Activated T-helper 2 cell treated with anti-CD3 and anti-CD28 coated beads, Interferon-gamma antibody, Interleukin-2, Interleukin-4, amounts not matched to agents 10 μg/mL and 5 μg/mL and 100 μg/mL, durations not matched to agents 14 hours and 24 hours and 36 hours (primary cell): ENCODE measurements at regions not wholly inside any gene's neighbourhood (a gene's known extent, or its start where the extent isn't known, plus 50 kb on each side); places are given as distances from the start of the nearest gene placed in this dataset.

Experiments used
- DNase-seq: peaks from one replicate; pipeline ENCODE4 v3.0.0; 2021; ENCODE audit warnings: low spot score
- H3K27ac Mint-ChIP-seq: one replicate; pipeline ENCODE4 v1.8.0; 2021; ENCODE audit warnings: mixed read lengths
- H3K27me3 Mint-ChIP-seq: one replicate; pipeline ENCODE4 v1.8.0; 2021; ENCODE audit warnings: low read depth, mixed read lengths
- H3K36me3 Mint-ChIP-seq: one replicate; pipeline ENCODE4 v1.8.0; 2021; ENCODE audit warnings: low read depth, mixed read lengths
- H3K4me1 Mint-ChIP-seq: one replicate; pipeline ENCODE4 v1.8.0; 2021; ENCODE audit warnings: low read depth, mixed read lengths
- H3K4me3 Mint-ChIP-seq: one replicate; pipeline ENCODE4 v1.8.0; 2021; ENCODE audit warnings: low read depth, mild to moderate bottlenecking, moderate library complexity, mixed read lengths
- H3K9me3 Mint-ChIP-seq: one replicate; pipeline ENCODE4 v1.8.0; 2021; ENCODE audit warnings: mixed read lengths
- intact Hi-C: fragments of 100-400 bp; cut with micrococcal nuclease; formaldehyde crosslinking; loops from one replicate; pipeline ENCODE4 v1.15.1; 2023

GRCh38 chr10:56585447-56586171, 224.6 kb upstream of the ZWINT start:
- Mint-ChIP-seq H3K4me3 (no peak overlapping the region), H3K4me1 (no peaks in the 10 kb centered on the region), H3K36me3 (no peaks in the 10 kb centered on the region)

GRCh38 chr10:56583316-56583715, 222.3 kb upstream of the ZWINT start:
- H3K27ac Mint-ChIP-seq = no peak overlapping the region
- DNase-seq = no peak
- H3K36me3 Mint-ChIP-seq = no peaks in the 10 kb centered on the region
- no peak overlapping the region for H3K4me3 Mint-ChIP-seq
- intact Hi-C loops = no loop called here
- H3K9me3 Mint-ChIP-seq = peaks cover 15% of the 10 kb centered on the region
- no peaks in the 10 kb centered on the region for H3K4me1 Mint-ChIP-seq
- H3K27me3 Mint-ChIP-seq = no peaks in the 10 kb centered on the region

More at GRCh38 chr10:56585447-56586171, 224.6 kb upstream of the ZWINT start:
- H3K9me3 Mint-ChIP-seq = peaks cover 10% of the 10 kb centered on the region
- intact Hi-C loops = no loop called here
- no peak for DNase-seq
- H3K27me3 Mint-ChIP-seq = no peaks in the 10 kb centered on the region
- no peak overlapping the region for H3K27ac Mint-ChIP-seq

GRCh38 chr10:56567580-56567979, 206.5 kb upstream of the ZWINT start:
- Mint-ChIP-seq H3K9me3 (peaks cover 29% of the 10 kb centered on the region), H3K27me3 (no peaks in the 10 kb centered on the region), H3K4me1 (no peaks in the 10 kb centered on the region), H3K36me3 (no peaks in the 10 kb centered on the region), H3K27ac (no peak overlapping the region), H3K4me3 (no peak overlapping the region)
- DNase-seq = no peak
- intact Hi-C loops = no loop called here

- Mint-ChIP-seq H3K4me1 (no peaks in the 10 kb centered on the region), H3K36me3 (no peaks in the 10 kb centered on the region), H3K4me3 (no peak overlapping the region), H3K27me3 (no peaks in the 10 kb centered on the region), H3K9me3 (peaks cover 16% of the 10 kb centered on the region), H3K27ac (no peak overlapping the region)
- no peak for DNase-seq
- intact Hi-C loops = no loop called here
Observed at GRCh38 chr10:56561336-56561735, 200.3 kb upstream of the ZWINT start.

- Mint-ChIP-seq H3K9me3 (peaks cover 41% of the 10 kb centered on the region), H3K4me1 (no peaks in the 10 kb centered on the region), H3K4me3 (no peak overlapping the region), H3K36me3 (no peaks in the 10 kb centered on the region), H3K27me3 (no peaks in the 10 kb centered on the region), H3K27ac (no peak overlapping the region)
- DNase-seq = no peak
- intact Hi-C loops = no loop called here
Observed at GRCh38 chr10:56551037-56551436, 190.0 kb upstream of the ZWINT start.

GRCh38 chr10:56547163-56547562, 186.1 kb upstream of the ZWINT start:
- Mint-ChIP-seq H3K36me3 (no peaks in the 10 kb centered on the region), H3K27me3 (no peaks in the 10 kb centered on the region), H3K27ac (no peak overlapping the region), H3K9me3 (peaks cover 24% of the 10 kb centered on the region), H3K4me1 (no peaks in the 10 kb centered on the region), H3K4me3 (no peak overlapping the region)
- DNase-seq = no peak
- intact Hi-C loops = no loop called here

- H3K9me3 Mint-ChIP-seq = peaks cover 24% of the 10 kb centered on the region
- intact Hi-C loops = no loop called here
- H3K27me3 Mint-ChIP-seq = no peaks in the 10 kb centered on the region
Observed at GRCh38 chr10:56537984-56538383, 176.9 kb upstream of the ZWINT start.

GRCh38 chr10:56522166-56522565, 161.1 kb upstream of the ZWINT start:
- H3K27ac Mint-ChIP-seq = no peak overlapping the region
- intact Hi-C loops = no loop called here

More at GRCh38 chr10:56537984-56538383, 176.9 kb upstream of the ZWINT start:
- DNase-seq = no peak
- H3K27ac Mint-ChIP-seq = no peak overlapping the region
- no peaks in the 10 kb centered on the region for H3K4me1 Mint-ChIP-seq
- H3K36me3 Mint-ChIP-seq = no peaks in the 10 kb centered on the region
- H3K4me3 Mint-ChIP-seq = no peak overlapping the region

GRCh38 chr10:56508562-56508961, 147.5 kb upstream of the ZWINT start:
- Mint-ChIP-seq H3K4me1 (no peaks in the 10 kb centered on the region), H3K4me3 (no peak overlapping the region), H3K36me3 (no peaks in the 10 kb centered on the region), H3K9me3 (peaks cover 10% of the 10 kb centered on the region), H3K27me3 (no peaks in the 10 kb centered on the region), H3K27ac (no peak overlapping the region)
- intact Hi-C loops = no loop called here
- no peak for DNase-seq

More at GRCh38 chr10:56522166-56522565, 161.1 kb upstream of the ZWINT start:
- DNase-seq = no peak
- no peaks in the 10 kb centered on the region for H3K36me3 Mint-ChIP-seq
- H3K4me3 Mint-ChIP-seq = no peak overlapping the region
- H3K27me3 Mint-ChIP-seq = no peaks in the 10 kb centered on the region
- no peaks in the 10 kb centered on the region for H3K4me1 Mint-ChIP-seq
- peaks cover 16% of the 10 kb centered on the region for H3K9me3 Mint-ChIP-seq

GRCh38 chr10:56507033-56507432, 146.0 kb upstream of the ZWINT start:
- Mint-ChIP-seq H3K4me3 (no peak overlapping the region), H3K27ac (no peak overlapping the region), H3K36me3 (no peaks in the 10 kb centered on the region), H3K27me3 (no peaks in the 10 kb centered on the region), H3K9me3 (peaks cover 10% of the 10 kb centered on the region), H3K4me1 (no peaks in the 10 kb centered on the region)
- intact Hi-C loops = no loop called here
- no peak for DNase-seq

GRCh38 chr10:56505555-56505954, 144.5 kb upstream of the ZWINT start:
- intact Hi-C loops = no loop called here
- H3K9me3 Mint-ChIP-seq = peaks cover 10% of the 10 kb centered on the region
- no peak overlapping the region for H3K4me3 Mint-ChIP-seq
- no peak overlapping the region for H3K27ac Mint-ChIP-seq
- H3K36me3 Mint-ChIP-seq = no peaks in the 10 kb centered on the region
- no peak for DNase-seq
- no peaks in the 10 kb centered on the region for H3K4me1 Mint-ChIP-seq
- no peaks in the 10 kb centered on the region for H3K27me3 Mint-ChIP-seq

GRCh38 chr10:56496186-56496486, 135.1 kb upstream of the ZWINT start:
- intact Hi-C loops = no loop called here
- Mint-ChIP-seq H3K36me3 (no peaks in the 10 kb centered on the region), H3K27ac (no peak overlapping the region), H3K9me3 (peaks cover 13% of the 10 kb centered on the region), H3K27me3 (no peaks in the 10 kb centered on the region), H3K4me1 (no peaks in the 10 kb centered on the region), H3K4me3 (no peak overlapping the region)
- no peak for DNase-seq

GRCh38 chr10:56487746-56488145, 126.7 kb upstream of the ZWINT start:
- Mint-ChIP-seq H3K27me3 (no peaks in the 10 kb centered on the region), H3K9me3 (peaks cover 19% of the 10 kb centered on the region), H3K4me3 (no peak overlapping the region), H3K4me1 (no peaks in the 10 kb centered on the region), H3K36me3 (no peaks in the 10 kb centered on the region), H3K27ac (no peak overlapping the region)
- intact Hi-C loops = no loop called here
- no peak for DNase-seq
